ENCODE measurements at regions not wholly inside any gene's neighbourhood (a gene's known extent, or its start where the extent isn't known, plus 50 kb on each side); places are given as distances from the start of the nearest gene placed in this dataset.
"Not testable (repeated sequence)": the region's sequence is repeated elsewhere in the genome, so short reads cannot be mapped to it uniquely, and the experiment has no call there.

GRCh38 chr10:10727411-10727810, 290.3 kb upstream of the CELF2 start:
- not testable (repeated sequence) for FAIRE-seq

- no peak for FAIRE-seq
Observed at GRCh38 chr10:10727812-10728211, 289.9 kb upstream of the CELF2 start.

- no peak for FAIRE-seq
Observed at GRCh38 chr10:10730471-10731043, 287.1 kb upstream of the CELF2 start.

- FAIRE-seq = no peak
Observed at GRCh38 chr10:10731366-10731765, 286.3 kb upstream of the CELF2 start.

GRCh38 chr10:10734356-10735064, 283.2 kb upstream of the CELF2 start:
- FAIRE-seq = no peak

- no peak for FAIRE-seq
Observed at GRCh38 chr10:10745291-10745690, 272.4 kb upstream of the CELF2 start.

GRCh38 chr10:10755490-10755889, 262.2 kb upstream of the CELF2 start:
- no peak for FAIRE-seq

GRCh38 chr10:10758306-10758705, 259.4 kb upstream of the CELF2 start:
- FAIRE-seq = no peak

GRCh38 chr10:10759806-10760205, 257.9 kb upstream of the CELF2 start:
- FAIRE-seq = not testable (repeated sequence)

GRCh38 chr10:10765017-10765416, 252.7 kb upstream of the CELF2 start:
- no peak for FAIRE-seq

GRCh38 chr10:10772411-10772810, 245.3 kb upstream of the CELF2 start:
- no peak for FAIRE-seq

GRCh38 chr10:10772874-10773508, 244.7 kb upstream of the CELF2 start:
- no peak for FAIRE-seq

- FAIRE-seq = no peak
Observed at GRCh38 chr10:10774416-10774815, 243.3 kb upstream of the CELF2 start.

- FAIRE-seq = no peak
Observed at GRCh38 chr10:10776363-10776762, 241.3 kb upstream of the CELF2 start.

- FAIRE-seq = no peak
Observed at GRCh38 chr10:10777279-10777678, 240.4 kb upstream of the CELF2 start.

GRCh38 chr10:10777723-10778122, 239.9 kb upstream of the CELF2 start:
- FAIRE-seq = no peak

GRCh38 chr10:10778959-10779358, 238.7 kb upstream of the CELF2 start:
- no peak for FAIRE-seq

GRCh38 chr10:10779511-10779910, 238.2 kb upstream of the CELF2 start:
- FAIRE-seq = no peak

- no peak for FAIRE-seq
Observed at GRCh38 chr10:10780746-10781145, 236.9 kb upstream of the CELF2 start.

GRCh38 chr10:10782603-10783002, 235.1 kb upstream of the CELF2 start:
- no peak for FAIRE-seq

- no peak for FAIRE-seq
Observed at GRCh38 chr10:10785627-10786026, 232.0 kb upstream of the CELF2 start.

- no peak for FAIRE-seq
Observed at GRCh38 chr10:10786109-10787090, 231.3 kb upstream of the CELF2 start.

- FAIRE-seq = no peak
Observed at GRCh38 chr10:10787586-10787985, 230.1 kb upstream of the CELF2 start.
